HT-29 (cell line): ENCODE measurements at regions not wholly inside any gene's neighbourhood (a gene's known extent, or its start where the extent isn't known, plus 50 kb on each side); places are given as distances from the start of the nearest gene placed in this dataset.
"Not testable (repeated sequence)": the region's sequence is repeated elsewhere in the genome, so short reads cannot be mapped to it uniquely, and the experiment has no call there.

Source experiments
- DNase-seq: peaks from one replicate; pipeline ENCODE4 v3.0.0-alpha.2; 2015; ENCODE audit warnings: low spot score

- DNase-seq, result no peak
These were observed 471.8 kb upstream of the MAN1A1 start for GRCh38 chr6:119821380-119821779.

- peak; percentile 19 for DNase-seq
These were observed 469.3 kb upstream of the MAN1A1 start for GRCh38 chr6:119818876-119819275.

GRCh38 chr6:119814609-119815400, 465.2 kb upstream of the MAN1A1 start:
- no peak for DNase-seq

- no peak for DNase-seq
These were observed 452.9 kb upstream of the MAN1A1 start for GRCh38 chr6:119802464-119802863.

- DNase-seq, result no peak
These were observed 451.5 kb upstream of the MAN1A1 start for GRCh38 chr6:119801056-119801455.

GRCh38 chr6:119800526-119800925, 451.0 kb upstream of the MAN1A1 start:
- DNase-seq, result no peak

GRCh38 chr6:119799596-119800509, 450.3 kb upstream of the MAN1A1 start:
- no peak for DNase-seq

- DNase-seq, result peak; percentile 3
These were observed 442.2 kb upstream of the MAN1A1 start for GRCh38 chr6:119791736-119792135.

- no peak for DNase-seq
These were observed 431.8 kb upstream of the MAN1A1 start for GRCh38 chr6:119781365-119781764.

- DNase-seq, result no peak
These were observed 418.6 kb upstream of the MAN1A1 start for GRCh38 chr6:119768201-119768600.

- no peak for DNase-seq
These were observed 415.5 kb upstream of the MAN1A1 start for GRCh38 chr6:119764927-119765681.

GRCh38 chr6:119760046-119760445, 410.5 kb upstream of the MAN1A1 start:
- DNase-seq, result no peak

GRCh38 chr6:119758385-119758784, 408.8 kb upstream of the MAN1A1 start:
- DNase-seq, result no peak

- DNase-seq, result no peak
These were observed 407.9 kb upstream of the MAN1A1 start for GRCh38 chr6:119757467-119757866.

GRCh38 chr6:119749335-119749734, 399.8 kb upstream of the MAN1A1 start:
- no peak for DNase-seq

GRCh38 chr6:119748535-119748934, 399.0 kb upstream of the MAN1A1 start:
- not testable (repeated sequence) for DNase-seq

- peak; percentile 80 for DNase-seq
These were observed 392.7 kb upstream of the MAN1A1 start for GRCh38 chr6:119742188-119742803.

- no peak for DNase-seq
These were observed 390.2 kb upstream of the MAN1A1 start for GRCh38 chr6:119739769-119740168.

- DNase-seq, result no peak
These were observed 388.9 kb upstream of the MAN1A1 start for GRCh38 chr6:119738425-119738824.

GRCh38 chr6:119736296-119737021, 386.9 kb upstream of the MAN1A1 start:
- DNase-seq, result no peak

GRCh38 chr6:119735530-119735929, 386.0 kb upstream of the MAN1A1 start:
- DNase-seq, result no peak
